Endothelial cell of hepatic sinusoid (primary cell): ENCODE measurements at regions not wholly inside any gene's neighbourhood (a gene's known extent, or its start where the extent isn't known, plus 50 kb on each side); places are given as distances from the start of the nearest gene placed in this dataset.

ENCODE experiments used
- in situ Hi-C: cut with HindIII; loops from 2 replicates; pipeline ENCODE4 v1.10.0; 2017; ENCODE audit warnings: low sequenced_read_pairs

- in situ Hi-C loops, result loop anchor here (5.0 kb wide), 1 partner anchor 66 kb away; no protein-coding TSS in a partner anchor
These were observed 200.1 kb upstream of the KBTBD8 start for GRCh38 chr3:66797889-66798560.

- in situ Hi-C loops, result no loop called here
These were observed 197.1 kb upstream of the KBTBD8 start for GRCh38 chr3:66800941-66801545.

- in situ Hi-C loops, result no loop called here
These were observed 194.9 kb upstream of the KBTBD8 start for GRCh38 chr3:66803206-66803605.

GRCh38 chr3:66803721-66804695 lies 194.1 kb upstream of the KBTBD8 start:
- in situ Hi-C loops, result no loop called here

GRCh38 chr3:66808891-66809594 lies 189.1 kb upstream of the KBTBD8 start:
- in situ Hi-C loops, result no loop called here

GRCh38 chr3:66809595-66809958 lies 188.5 kb upstream of the KBTBD8 start:
- in situ Hi-C loops, result no loop called here

GRCh38 chr3:66812136-66812535 lies 186.0 kb upstream of the KBTBD8 start:
- in situ Hi-C loops, result no loop called here

- in situ Hi-C loops, result no loop called here
These were observed 185.4 kb upstream of the KBTBD8 start for GRCh38 chr3:66812741-66813140.

- in situ Hi-C loops, result no loop called here
These were observed 181.9 kb upstream of the KBTBD8 start for GRCh38 chr3:66816090-66816761.

GRCh38 chr3:66817951-66818557 lies 180.1 kb upstream of the KBTBD8 start:
- in situ Hi-C loops, result no loop called here

GRCh38 chr3:66819993-66820501 lies 178.1 kb upstream of the KBTBD8 start:
- in situ Hi-C loops, result no loop called here

- in situ Hi-C loops, result no loop called here
These were observed 175.7 kb upstream of the KBTBD8 start for GRCh38 chr3:66822186-66823008.

- in situ Hi-C loops, result no loop called here
These were observed 175.1 kb upstream of the KBTBD8 start for GRCh38 chr3:66823009-66823397.

- in situ Hi-C loops, result no loop called here
These were observed 174.6 kb upstream of the KBTBD8 start for GRCh38 chr3:66823532-66823931.

GRCh38 chr3:66825375-66825774 lies 172.7 kb upstream of the KBTBD8 start:
- in situ Hi-C loops, result loop anchor here (5.0 kb wide), 1 partner anchor 573 kb away; no protein-coding TSS in a partner anchor

GRCh38 chr3:66827726-66828125 lies 170.4 kb upstream of the KBTBD8 start:
- in situ Hi-C loops, result loop anchor here (5.0 kb wide), 1 partner anchor 575 kb away; no protein-coding TSS in a partner anchor

GRCh38 chr3:66828303-66828702 lies 169.8 kb upstream of the KBTBD8 start:
- in situ Hi-C loops, result loop anchor here (5.0 kb wide), 1 partner anchor 576 kb away; no protein-coding TSS in a partner anchor

GRCh38 chr3:66830301-66830700 lies 167.8 kb upstream of the KBTBD8 start:
- in situ Hi-C loops, result no loop called here

GRCh38 chr3:66831931-66832330 lies 166.2 kb upstream of the KBTBD8 start:
- in situ Hi-C loops, result no loop called here
